Fibroblast of pulmonary artery (primary cell): ENCODE measurements at regions not wholly inside any gene's neighbourhood (a gene's known extent, or its start where the extent isn't known, plus 50 kb on each side); places are given as distances from the start of the nearest gene placed in this dataset.

Experiments used
- DNase-seq: peaks from one replicate; pipeline ENCODE4 v3.0.0-alpha.2; 2010; ENCODE audit warnings: low read depth
- H3K4me3 ChIP-seq: replicated peaks from 2 replicates; pipeline ENCODE4 v1.5.1; 2011; ENCODE audit warnings: low read depth, mild to moderate bottlenecking, control low read depth, low read length, moderate library complexity
- TF ChIP-seq, protein P1 (sequence below): IDR thresholded peaks from 2 replicates; pipeline ENCODE4 v1.5.1; 2011; ENCODE audit warnings: mild to moderate bottlenecking, control low read depth, low read length, inconsistent platforms; ENCODE audit errors: missing control alignments

DNA sequence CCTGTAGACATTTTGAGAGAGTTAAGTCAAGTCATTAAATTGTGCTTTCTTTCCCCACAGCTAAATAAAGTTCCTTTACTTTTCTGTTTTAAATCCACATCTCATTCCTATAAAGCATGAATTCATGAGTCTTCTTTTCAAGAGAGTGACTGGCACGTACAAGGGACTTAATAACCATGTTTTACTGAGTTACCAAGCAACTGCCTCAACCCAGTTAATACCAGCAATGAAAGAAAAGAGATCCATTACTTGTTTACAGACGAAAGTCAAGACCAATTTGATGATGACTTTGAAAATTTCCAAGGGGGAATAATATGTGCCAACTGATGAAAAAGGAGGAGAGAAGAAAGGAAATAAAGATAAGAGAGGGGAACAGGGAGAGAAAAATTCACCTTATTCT is 1082.5 kb upstream of the GYPC start:
- TF ChIP-seq, protein P1, sequence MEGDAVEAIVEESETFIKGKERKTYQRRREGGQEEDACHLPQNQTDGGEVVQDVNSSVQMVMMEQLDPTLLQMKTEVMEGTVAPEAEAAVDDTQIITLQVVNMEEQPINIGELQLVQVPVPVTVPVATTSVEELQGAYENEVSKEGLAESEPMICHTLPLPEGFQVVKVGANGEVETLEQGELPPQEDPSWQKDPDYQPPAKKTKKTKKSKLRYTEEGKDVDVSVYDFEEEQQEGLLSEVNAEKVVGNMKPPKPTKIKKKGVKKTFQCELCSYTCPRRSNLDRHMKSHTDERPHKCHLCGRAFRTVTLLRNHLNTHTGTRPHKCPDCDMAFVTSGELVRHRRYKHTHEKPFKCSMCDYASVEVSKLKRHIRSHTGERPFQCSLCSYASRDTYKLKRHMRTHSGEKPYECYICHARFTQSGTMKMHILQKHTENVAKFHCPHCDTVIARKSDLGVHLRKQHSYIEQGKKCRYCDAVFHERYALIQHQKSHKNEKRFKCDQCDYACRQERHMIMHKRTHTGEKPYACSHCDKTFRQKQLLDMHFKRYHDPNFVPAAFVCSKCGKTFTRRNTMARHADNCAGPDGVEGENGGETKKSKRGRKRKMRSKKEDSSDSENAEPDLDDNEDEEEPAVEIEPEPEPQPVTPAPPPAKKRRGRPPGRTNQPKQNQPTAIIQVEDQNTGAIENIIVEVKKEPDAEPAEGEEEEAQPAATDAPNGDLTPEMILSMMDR, result no peak
- no peak for DNase-seq
- no peak overlapping the region for H3K4me3 ChIP-seq

DNA sequence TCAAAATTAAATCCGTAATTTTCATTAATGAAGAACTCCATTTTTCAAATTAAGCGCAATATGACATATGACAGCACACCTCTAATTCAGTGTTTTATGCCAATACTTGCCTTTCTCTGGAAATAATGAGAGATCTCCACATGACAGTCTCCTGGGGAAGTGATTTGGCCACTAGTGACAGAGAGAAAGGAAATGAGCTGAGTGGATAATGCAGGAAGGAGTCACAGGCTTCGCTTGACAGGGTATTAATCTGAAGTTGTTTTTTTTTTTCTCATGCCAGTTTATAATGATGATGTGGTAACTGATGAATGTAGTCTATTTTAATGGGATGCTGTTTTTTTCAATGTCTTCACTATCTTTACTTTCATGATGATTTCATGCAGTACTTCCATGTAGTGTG is 1079.4 kb upstream of the GYPC start:
- H3K4me3 ChIP-seq, result no peak overlapping the region
- DNase-seq, result no peak
- TF ChIP-seq, protein P1, result no peak

DNA sequence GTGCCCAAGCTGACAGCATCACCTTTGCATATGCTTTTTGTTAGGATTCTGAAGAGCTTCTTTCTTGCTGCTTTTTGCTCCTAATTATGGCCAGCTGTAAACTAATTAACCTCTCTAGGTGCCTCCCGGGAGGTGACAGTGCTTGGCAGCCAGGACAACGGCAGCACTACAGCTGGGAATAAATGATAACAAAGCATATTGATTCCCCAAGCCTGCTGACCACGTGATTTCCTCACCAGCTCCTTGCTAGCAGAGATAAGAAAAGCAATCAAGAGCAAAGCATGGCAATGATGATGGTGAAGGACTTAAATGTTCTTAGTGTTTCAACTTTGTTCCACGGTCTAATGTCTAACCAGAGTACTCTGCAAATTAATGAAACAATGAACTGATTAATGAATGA is 1074.4 kb upstream of the GYPC start:
- no peak for DNase-seq
- TF ChIP-seq, protein P1, result no peak

DNA sequence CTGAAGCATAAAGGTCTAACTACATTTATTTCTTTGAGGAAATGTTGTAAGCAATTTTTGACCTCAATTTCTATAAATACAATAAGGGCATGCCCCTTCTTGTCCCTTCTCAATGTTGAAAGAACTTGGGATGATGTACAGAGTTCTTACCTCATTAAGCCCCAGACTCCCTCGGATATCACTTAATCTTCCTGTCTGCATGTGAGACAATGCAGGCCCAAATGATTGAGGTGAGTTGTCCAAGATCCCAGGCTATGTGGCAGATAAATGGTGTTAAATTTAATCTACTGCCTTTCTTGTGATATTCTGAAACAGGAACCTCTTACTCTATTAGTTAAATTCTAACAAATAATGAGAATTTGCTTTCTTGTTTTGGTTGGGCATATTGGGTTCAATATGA is 1073.4 kb upstream of the GYPC start:
- TF ChIP-seq, protein P1, result no peak
- H3K4me3 ChIP-seq, result no peak overlapping the region
- no peak for DNase-seq

More for the DNA sequence above, 1074.4 kb upstream of the GYPC start:
- H3K4me3 ChIP-seq, result no peak overlapping the region

DNA sequence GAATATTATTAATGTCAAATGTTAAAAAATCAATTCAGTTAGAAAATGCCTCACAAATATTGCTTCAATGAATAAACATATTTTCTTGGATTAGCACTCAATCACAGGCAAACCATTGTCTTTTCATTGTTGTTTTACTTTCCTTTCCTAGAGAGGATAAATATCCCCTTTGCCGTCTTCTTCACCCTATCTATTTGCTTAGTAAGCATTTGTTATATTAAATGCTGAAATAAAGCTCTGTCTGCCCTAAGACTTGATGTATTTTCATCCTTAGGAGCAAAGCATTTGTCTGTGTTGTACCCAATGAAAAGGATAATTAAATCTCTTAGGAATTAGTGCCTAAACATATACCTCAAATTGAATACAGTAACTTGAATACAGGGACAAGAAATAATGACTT is 1071.2 kb upstream of the GYPC start:
- no peak overlapping the region for H3K4me3 ChIP-seq
- TF ChIP-seq, protein P1, result no peak
- no peak for DNase-seq

DNA sequence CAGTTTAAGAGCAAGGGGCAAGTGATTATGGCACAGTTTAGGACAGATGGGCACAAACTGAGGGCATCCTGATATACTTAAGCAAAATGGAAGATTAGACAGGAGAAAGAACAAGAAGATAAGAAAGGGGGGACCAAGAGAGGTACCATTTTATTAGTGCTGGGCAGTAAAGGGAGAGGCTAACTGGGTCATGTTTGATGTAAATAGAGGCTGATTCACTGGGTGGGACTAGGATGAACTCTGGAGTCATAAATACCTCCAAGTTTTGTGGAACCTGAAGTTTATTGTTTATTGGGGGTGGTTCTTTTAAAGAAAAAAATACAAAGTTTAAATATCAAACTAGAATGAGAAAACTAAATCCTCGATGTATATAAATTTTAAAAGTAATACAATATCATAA is 1067.2 kb upstream of the GYPC start:
- H3K4me3 ChIP-seq, result no peak overlapping the region
- no peak for DNase-seq
- TF ChIP-seq, protein P1, result no peak

DNA sequence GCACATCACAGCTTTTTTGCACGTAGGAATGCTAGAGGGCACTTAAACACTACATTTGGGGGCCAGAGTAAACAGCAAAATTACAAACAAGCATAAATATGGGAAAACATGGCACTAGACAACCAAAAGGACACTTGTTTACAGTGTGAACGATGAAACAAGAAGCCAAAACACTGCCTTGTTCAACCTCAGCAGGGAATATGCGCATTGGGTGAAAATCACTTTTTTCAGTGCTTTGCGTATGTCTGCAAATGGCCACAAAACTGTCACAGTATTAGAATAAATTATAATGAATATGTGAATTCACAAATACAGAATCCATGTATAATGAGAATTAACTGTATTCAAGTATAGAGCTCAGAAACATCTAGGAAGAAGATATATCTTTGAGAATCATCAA is 1064.0 kb upstream of the GYPC start:
- no peak for DNase-seq
- H3K4me3 ChIP-seq, result no peak overlapping the region
- TF ChIP-seq, protein P1, result no peak
